Fibroblast of lung (primary cell): ENCODE measurements at regions not wholly inside any gene's neighbourhood (a gene's known extent, or its start where the extent isn't known, plus 50 kb on each side); places are given as distances from the start of the nearest gene placed in this dataset.

ENCODE experiments used
- DNase-seq, 2 donors: peaks; one replicate each; pipeline versions ENCODE4 v3.0.0 to v3.0.0-alpha.2; 2010; ENCODE audit warnings: low read depth in 2 of 2
- H2AFZ ChIP-seq: 2 replicates; pipeline ENCODE4 v1.5.1; 2012; ENCODE audit warnings: low read length, control low read depth, inconsistent platforms
- H3K27ac ChIP-seq: 2 replicates; pipeline ENCODE4 v1.5.1; 2011; ENCODE audit warnings: low read length, control low read depth; ENCODE audit not compliant: insufficient read depth
- H3K27me3 ChIP-seq: 2 replicates; pipeline ENCODE4 v1.5.1; 2011; ENCODE audit warnings: mild to moderate bottlenecking, low read length; ENCODE audit not compliant: control insufficient read depth, insufficient read depth
- H3K36me3 ChIP-seq: 2 replicates; pipeline ENCODE4 v1.5.1; 2011; ENCODE audit warnings: low read length; ENCODE audit not compliant: control insufficient read depth, insufficient read depth
- H3K4me1 ChIP-seq: 2 replicates; pipeline ENCODE4 v1.5.1; 2011; ENCODE audit warnings: low read length; ENCODE audit not compliant: control insufficient read depth, insufficient read depth; ENCODE audit errors: extremely low read depth
- H3K4me2 ChIP-seq: 2 replicates; pipeline ENCODE4 v1.5.1; 2011; ENCODE audit warnings: low read length, control low read depth; ENCODE audit not compliant: insufficient read depth; ENCODE audit errors: extremely low read depth
- H3K4me3 ChIP-seq, 4 experiments: fragments of 200-600 bp in 1 of 4; sonication (generic) in 1 of 4; replicated peaks in 1 of 4; 2 replicates each; pipeline ENCODE4 v1.5.1; 2011 to 2016; ENCODE audit warnings: low read length in 4 of 4, low read depth in 3 of 4, mild to moderate bottlenecking in 3 of 4, control low read depth in 2 of 4, inconsistent platforms in 1 of 4, mixed read lengths in 1 of 4; ENCODE audit not compliant: insufficient read depth in 1 of 4; ENCODE audit errors: control extremely low read depth in 1 of 4
- H3K79me2 ChIP-seq: 2 replicates; pipeline ENCODE4 v1.5.1; 2012; ENCODE audit warnings: mild to moderate bottlenecking, low read length, inconsistent platforms; ENCODE audit not compliant: control insufficient read depth, insufficient read depth
- H3K9ac ChIP-seq: 2 replicates; pipeline ENCODE4 v1.5.1; 2011; ENCODE audit warnings: mild to moderate bottlenecking, low read length, control low read depth; ENCODE audit not compliant: insufficient read depth
- H3K9me3 ChIP-seq: 2 replicates; pipeline ENCODE4 v1.5.1; 2012; ENCODE audit warnings: low read depth, low read length; ENCODE audit not compliant: control insufficient read depth, insufficient read depth
- H4K20me1 ChIP-seq: 2 replicates; pipeline ENCODE4 v1.5.1; 2011; ENCODE audit warnings: low read length; ENCODE audit not compliant: control insufficient read depth, insufficient read depth; ENCODE audit errors: extremely low read depth
- EZH2 ChIP-seq: IDR thresholded peaks from 2 replicates; pipeline ENCODE4 v1.5.1; 2012; ENCODE audit warnings: low read length, control low read depth, mild to moderate bottlenecking; ENCODE audit errors: missing control alignments
- TF ChIP-seq, protein P1 (sequence below), 2 donors: IDR thresholded peaks in 1 of 2; conservative IDR thresholded peaks in 1 of 2; 1 replicate in 1 of 2; 2 replicates in 1 of 2; pipeline ENCODE4 v1.5.1; 2011 to 2012; ENCODE audit warnings: low read length in 2 of 2, control low read depth in 1 of 2, inconsistent platforms in 1 of 2, low read depth in 1 of 2, mild to moderate bottlenecking in 1 of 2

- H2AFZ ChIP-seq, result no peak overlapping the region
- H3K4me3 ChIP-seq, result no peak overlapping the region
- no peak for DNase-seq
- no peaks in the 10 kb centered on the region for H4K20me1 ChIP-seq
- H3K36me3 ChIP-seq, result no peaks in the 10 kb centered on the region
- no peak overlapping the region for H3K4me2 ChIP-seq
- no peaks in the 10 kb centered on the region for H3K4me1 ChIP-seq
- no peaks in the 10 kb centered on the region for H3K9me3 ChIP-seq
- H3K27me3 ChIP-seq, result no peaks in the 10 kb centered on the region
- no peak for TF ChIP-seq EZH2
- TF ChIP-seq, protein P1, sequence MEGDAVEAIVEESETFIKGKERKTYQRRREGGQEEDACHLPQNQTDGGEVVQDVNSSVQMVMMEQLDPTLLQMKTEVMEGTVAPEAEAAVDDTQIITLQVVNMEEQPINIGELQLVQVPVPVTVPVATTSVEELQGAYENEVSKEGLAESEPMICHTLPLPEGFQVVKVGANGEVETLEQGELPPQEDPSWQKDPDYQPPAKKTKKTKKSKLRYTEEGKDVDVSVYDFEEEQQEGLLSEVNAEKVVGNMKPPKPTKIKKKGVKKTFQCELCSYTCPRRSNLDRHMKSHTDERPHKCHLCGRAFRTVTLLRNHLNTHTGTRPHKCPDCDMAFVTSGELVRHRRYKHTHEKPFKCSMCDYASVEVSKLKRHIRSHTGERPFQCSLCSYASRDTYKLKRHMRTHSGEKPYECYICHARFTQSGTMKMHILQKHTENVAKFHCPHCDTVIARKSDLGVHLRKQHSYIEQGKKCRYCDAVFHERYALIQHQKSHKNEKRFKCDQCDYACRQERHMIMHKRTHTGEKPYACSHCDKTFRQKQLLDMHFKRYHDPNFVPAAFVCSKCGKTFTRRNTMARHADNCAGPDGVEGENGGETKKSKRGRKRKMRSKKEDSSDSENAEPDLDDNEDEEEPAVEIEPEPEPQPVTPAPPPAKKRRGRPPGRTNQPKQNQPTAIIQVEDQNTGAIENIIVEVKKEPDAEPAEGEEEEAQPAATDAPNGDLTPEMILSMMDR (conservative IDR thresholded peaks at IDR 0.05 in 1 of 2, IDR thresholded peaks at IDR 0.05 in 1 of 2; ENCODE audit: low read depth in 1 of 2, low read length in 2 of 2), result no peak
- no peaks in the 10 kb centered on the region for H3K79me2 ChIP-seq
- H3K27ac ChIP-seq, result no peak overlapping the region
- H3K9ac ChIP-seq, result no peak overlapping the region
Measured at GRCh38 chr2:118521272-118521671, 326.2 kb downstream of the EN1 start.

DNA sequence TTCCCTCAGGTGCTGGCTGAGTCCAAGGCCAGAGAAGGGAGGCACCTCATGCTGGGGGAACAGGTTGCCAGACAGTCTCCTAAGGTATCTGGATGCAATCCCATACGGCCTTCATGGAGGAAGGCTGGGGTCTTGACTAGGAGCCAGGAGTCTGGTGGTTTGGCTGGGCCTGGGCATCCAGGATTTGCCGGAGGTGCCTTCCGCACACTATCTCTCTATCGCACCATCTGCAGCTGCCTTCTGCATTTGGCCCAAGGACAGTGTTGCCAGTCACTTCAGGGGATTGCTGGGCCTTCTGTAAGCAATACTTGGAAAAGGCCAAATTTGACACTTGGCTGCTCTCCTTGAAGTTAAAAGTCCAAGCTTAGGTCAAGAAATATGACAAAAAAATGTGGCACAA, 327.2 kb downstream of the EN1 start:
- H4K20me1 ChIP-seq, result no peaks in the 10 kb centered on the region
- H3K4me2 ChIP-seq, result no peak overlapping the region
- no peaks in the 10 kb centered on the region for H3K9me3 ChIP-seq
- no peaks in the 10 kb centered on the region for H3K4me1 ChIP-seq
- H3K27ac ChIP-seq, result no peak overlapping the region
- no peak overlapping the region for H2AFZ ChIP-seq
- no peaks in the 10 kb centered on the region for H3K36me3 ChIP-seq
- H3K27me3 ChIP-seq, result no peaks in the 10 kb centered on the region
- H3K4me3 ChIP-seq, result no peak overlapping the region
- no peaks in the 10 kb centered on the region for H3K79me2 ChIP-seq
- no peak for DNase-seq
- H3K9ac ChIP-seq, result no peak overlapping the region
- no peak for TF ChIP-seq EZH2
- TF ChIP-seq, protein P1 (conservative IDR thresholded peaks at IDR 0.05 in 1 of 2, IDR thresholded peaks at IDR 0.05 in 1 of 2; ENCODE audit: low read depth in 1 of 2, low read length in 2 of 2), result no peak

DNA sequence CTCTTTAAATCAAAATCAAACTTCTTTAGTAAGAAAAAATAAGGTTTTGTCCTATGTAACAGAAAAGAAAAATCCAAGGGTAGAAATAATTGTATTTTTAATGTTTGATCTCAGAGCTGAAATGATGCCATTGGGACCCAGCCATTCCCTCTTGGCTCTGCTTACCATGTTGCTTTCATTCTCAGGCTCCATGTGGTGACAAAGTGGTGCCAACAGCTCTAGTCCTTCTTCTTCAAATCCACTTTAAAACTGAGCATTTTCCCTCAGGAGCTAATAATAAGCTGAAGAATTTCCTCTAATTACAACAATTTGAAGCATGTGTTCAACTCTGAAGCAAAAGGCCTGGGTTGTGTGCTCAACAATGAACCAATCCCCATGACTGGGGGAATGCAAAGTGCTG, 327.9 kb downstream of the EN1 start:
- Histone ChIP-seq H4K20me1 (no peaks in the 10 kb centered on the region), H3K79me2 (no peaks in the 10 kb centered on the region), H3K9ac (no peak overlapping the region), H3K4me1 (no peaks in the 10 kb centered on the region), H3K9me3 (no peaks in the 10 kb centered on the region), H2AFZ (no peak overlapping the region), H3K36me3 (no peaks in the 10 kb centered on the region), H3K27me3 (no peaks in the 10 kb centered on the region), H3K4me3 (no peak overlapping the region), H3K4me2 (no peak overlapping the region), H3K27ac (no peak overlapping the region)
- DNase-seq, result no peak
- TF ChIP-seq, protein P1 (conservative IDR thresholded peaks at IDR 0.05 in 1 of 2, IDR thresholded peaks at IDR 0.05 in 1 of 2; ENCODE audit: low read depth in 1 of 2, low read length in 2 of 2), result no peak
